ENCODE measurements at regions not wholly inside any gene's neighbourhood (a gene's known extent, or its start where the extent isn't known, plus 50 kb on each side); places are given as distances from the start of the nearest gene placed in this dataset.
A peak's percentile ranks its signal among the peaks of the same experiment; 100 is the strongest.
"Not testable (repeated sequence)": the region's sequence is repeated elsewhere in the genome, so short reads cannot be mapped to it uniquely, and the experiment has no call there.

GRCh38 chr21:39085843-39086405 is 97.3 kb downstream of the PSMG1 start:
- DNase-seq = no peak
- no peak for ATAC-seq
- intact Hi-C loops (cut with DNase I) = loop anchor here in 1 of 2 donors (5.0 kb wide), 1 partner anchor 174 kb away; no protein-coding TSS in a partner anchor

GRCh38 chr21:39084979-39085729 is 98.1 kb downstream of the PSMG1 start:
- intact Hi-C loops (cut with DNase I) = loop anchor here in 1 of 2 donors (5.0 kb wide), 1 partner anchor 173 kb away; no protein-coding TSS in a partner anchor
- no peak for DNase-seq
- no peak for ATAC-seq

- DNase-seq (no peak), ATAC-seq (no peak)
- intact Hi-C loops (cut with DNase I) = no loop called here
Observed at GRCh38 chr21:39084073-39084472, 99.2 kb downstream of the PSMG1 start.

GRCh38 chr21:39083377-39084008 is 99.8 kb downstream of the PSMG1 start:
- no peak for ATAC-seq
- DNase-seq = no peak
- intact Hi-C loops (cut with DNase I) = no loop called here

- no peak for DNase-seq
- intact Hi-C loops (cut with DNase I) = no loop called here
- no peak for ATAC-seq
Observed at GRCh38 chr21:39082656-39083376, 100.4 kb downstream of the PSMG1 start.

- no peak for DNase-seq
- no peak for ATAC-seq
- intact Hi-C loops (cut with DNase I) = no loop called here
Observed at GRCh38 chr21:39080366-39080765, 102.9 kb downstream of the PSMG1 start.

GRCh38 chr21:39079617-39080016 is 103.6 kb downstream of the PSMG1 start:
- peak; percentile 77 for DNase-seq
- intact Hi-C loops (cut with DNase I) = no loop called here
- ATAC-seq = peak; percentile 51 to 74

GRCh38 chr21:39078322-39079065 is 104.8 kb downstream of the PSMG1 start:
- no peak for DNase-seq
- intact Hi-C loops (cut with DNase I) = no loop called here
- no peak for ATAC-seq

- intact Hi-C loops (cut with DNase I) = no loop called here
- DNase-seq = no peak
- ATAC-seq = no peak
Observed at GRCh38 chr21:39077876-39078275, 105.4 kb downstream of the PSMG1 start.

GRCh38 chr21:39074508-39074907 is 108.7 kb downstream of the PSMG1 start:
- intact Hi-C loops (cut with DNase I) = no loop called here
- no peak for ATAC-seq
- no peak for DNase-seq

GRCh38 chr21:39073717-39074116 is 109.5 kb downstream of the PSMG1 start:
- DNase-seq (no peak), ATAC-seq (peak; percentile 76 to 86)
- intact Hi-C loops (cut with DNase I) = no loop called here

GRCh38 chr21:39073063-39073462 is 110.2 kb downstream of the PSMG1 start:
- intact Hi-C loops (cut with DNase I) = no loop called here
- ATAC-seq (peak; percentile 10 to 50), DNase-seq (no peak)

GRCh38 chr21:39072468-39072867 is 110.8 kb downstream of the PSMG1 start:
- DNase-seq = no peak
- intact Hi-C loops (cut with DNase I) = no loop called here
- peak; percentile 55 to 56 for ATAC-seq

GRCh38 chr21:39071623-39072214 is 111.5 kb downstream of the PSMG1 start:
- intact Hi-C loops (cut with DNase I) = no loop called here
- ATAC-seq (peak in 1 of 2 donors; percentile 53), DNase-seq (no peak)

- intact Hi-C loops (cut with DNase I); DNase-seq; ATAC-seq: not testable (repeated sequence)
Observed at GRCh38 chr21:39069856-39070255, 113.4 kb downstream of the PSMG1 start.

- ATAC-seq (peak; percentile 74 to 79), DNase-seq (no peak)
- intact Hi-C loops (cut with DNase I) = no loop called here
Observed at GRCh38 chr21:39066829-39067780, 116.1 kb downstream of the PSMG1 start.

- intact Hi-C loops (cut with DNase I) = no loop called here
- ATAC-seq (no peak), DNase-seq (no peak)
Observed at GRCh38 chr21:39065917-39066316, 117.3 kb downstream of the PSMG1 start.

Data from left cardiac atrium (tissue), 4 donors.